ENCODE measurements at regions not wholly inside any gene's neighbourhood (a gene's known extent, or its start where the extent isn't known, plus 50 kb on each side); places are given as distances from the start of the nearest gene placed in this dataset.
A peak's percentile ranks its signal among the peaks of the same experiment; 100 is the strongest.
"Not testable (repeated sequence)": the region's sequence is repeated elsewhere in the genome, so short reads cannot be mapped to it uniquely, and the experiment has no call there.

DNA sequence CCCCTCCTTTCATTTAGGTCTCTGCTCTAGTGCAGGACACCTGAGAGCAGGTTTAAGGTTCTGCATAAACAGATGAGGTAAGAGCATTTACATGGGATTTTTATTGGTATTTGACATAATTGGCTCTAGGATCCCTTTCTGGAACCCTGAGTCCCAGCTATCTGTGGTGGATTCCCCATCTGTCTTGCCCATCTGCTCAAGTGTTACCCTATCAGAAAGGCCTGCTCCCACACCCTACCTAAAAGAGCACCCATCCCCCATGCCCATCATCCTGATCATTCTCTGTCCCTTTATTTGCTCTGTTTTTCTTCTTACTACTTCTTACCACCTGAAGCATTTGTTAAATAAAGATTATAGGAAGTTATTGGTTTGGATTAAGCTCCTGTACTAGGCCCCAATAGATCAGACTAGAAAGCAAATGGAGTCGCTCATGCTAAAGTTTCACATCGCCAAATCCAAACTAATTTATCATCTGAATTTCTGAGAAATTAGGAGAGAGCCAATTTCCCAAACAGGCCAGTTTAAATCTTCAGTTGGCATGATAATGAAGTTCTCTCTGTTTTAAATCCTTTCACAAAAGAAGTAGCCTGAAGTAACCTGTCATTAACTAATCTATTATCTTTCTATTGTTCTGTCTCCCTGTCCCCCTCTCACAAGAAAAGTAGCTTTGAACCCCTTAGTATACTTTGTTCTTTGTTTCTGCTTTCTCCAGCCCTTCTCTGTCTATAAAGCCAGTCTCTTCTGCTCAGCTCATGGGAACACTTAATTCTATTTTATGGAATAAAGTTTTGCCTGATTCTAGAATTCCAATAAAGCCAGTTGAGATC, 178.6 kb downstream of the ZNF674 start:
- DNase-seq (ENCODE audit: low read depth in 2 of 2): no peak

DNA sequence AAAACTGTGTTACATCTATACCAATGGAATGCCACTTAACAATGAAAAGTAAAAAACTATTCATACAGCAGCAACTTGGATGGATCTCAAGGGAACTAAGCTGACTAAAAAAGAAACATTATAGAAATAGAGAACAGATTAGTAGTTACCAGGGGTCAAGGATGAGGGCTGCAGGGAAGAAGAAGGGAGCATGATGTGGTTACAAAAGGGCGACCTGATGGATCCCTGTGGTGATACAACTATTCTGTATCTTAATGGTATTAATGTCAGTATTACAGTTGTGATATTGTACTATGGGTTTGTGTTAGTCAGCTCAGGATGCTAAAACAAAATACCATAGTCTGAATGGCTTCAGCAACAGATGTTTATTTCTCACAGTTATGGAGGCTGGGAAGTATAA, 190.7 kb downstream of the ZNF674 start:
- DNase-seq (ENCODE audit: low read depth in 2 of 2): no peak

DNA sequence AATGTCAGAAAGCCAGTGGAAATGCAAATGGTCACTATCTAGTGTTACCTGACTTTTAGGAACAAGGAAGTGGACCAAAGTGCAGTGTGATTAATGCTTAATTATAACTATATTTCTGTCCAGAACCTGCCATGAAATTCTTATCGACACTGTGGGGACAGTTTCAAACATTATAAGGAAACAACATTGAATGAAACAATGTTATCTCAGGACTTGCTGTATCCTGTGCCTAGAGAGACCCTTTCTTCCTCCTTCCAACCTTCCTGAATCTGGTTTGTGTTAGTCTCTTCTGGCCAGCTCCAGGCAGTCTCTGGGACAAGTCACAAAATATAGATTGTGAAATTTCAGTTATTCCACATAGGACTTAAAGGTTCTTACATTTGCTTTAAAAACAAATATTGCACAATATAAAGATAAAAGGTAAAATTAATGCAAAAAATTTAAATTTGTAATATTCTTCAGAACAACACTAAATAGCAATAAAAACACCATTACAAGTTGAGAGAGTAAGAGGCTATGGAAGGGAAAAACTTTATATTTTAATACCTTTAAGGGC, 203.4 kb downstream of the ZNF674 start:
- no peak for DNase-seq (ENCODE audit: low read depth in 2 of 2)

- DNase-seq (ENCODE audit: low read depth in 2 of 2): no peak
Observed at GRCh38 chrX:46340696-46341095, 204.5 kb downstream of the ZNF674 start.

GRCh38 chrX:46333550-46333949, 211.7 kb downstream of the ZNF674 start:
- no peak for DNase-seq (ENCODE audit: low read depth in 2 of 2)

DNA sequence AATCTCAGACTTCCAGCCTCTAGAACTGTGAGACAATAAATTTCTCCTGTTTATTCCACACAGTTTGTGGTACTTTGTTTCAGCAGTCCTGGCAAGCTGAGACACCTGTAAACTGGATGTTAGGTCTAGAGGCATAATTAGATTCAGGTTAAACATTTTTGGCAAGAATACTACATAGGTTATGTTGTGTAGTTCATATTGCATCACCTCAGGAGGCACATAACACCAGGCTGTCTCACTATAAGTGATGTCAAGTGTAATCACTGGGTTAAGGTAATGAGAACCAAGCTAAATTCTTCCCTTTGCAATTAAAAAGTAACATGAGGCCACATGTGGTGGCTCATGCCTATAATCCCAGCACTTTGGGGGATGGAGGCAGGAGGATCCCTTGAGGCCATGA, 214.2 kb downstream of the ZNF674 start:
- DNase-seq (ENCODE audit: low read depth in 2 of 2): no peak

DNA sequence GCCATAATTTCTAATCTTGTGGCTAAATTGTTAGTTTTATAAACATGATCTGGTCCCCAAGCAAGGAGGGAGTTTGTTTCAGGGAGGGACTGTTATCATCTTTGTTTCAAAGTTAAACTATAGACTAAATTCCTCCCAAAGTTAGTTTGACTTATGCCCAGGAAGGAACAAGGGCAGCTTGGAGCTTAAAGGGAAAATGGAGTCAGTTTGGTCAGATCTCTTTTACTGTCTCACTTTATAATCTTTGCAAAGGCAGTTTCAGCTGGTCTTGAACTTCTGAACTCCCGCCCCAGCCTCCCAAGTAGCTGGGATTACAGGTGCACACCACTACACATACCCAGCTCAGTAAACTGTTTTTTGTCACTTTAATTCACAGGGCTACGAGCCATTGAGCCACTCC, 214.7 kb downstream of the ZNF674 start:
- DNase-seq (ENCODE audit: low read depth in 2 of 2): no peak

GRCh38 chrX:46328133-46328532, 217.1 kb downstream of the ZNF674 start:
- no peak for DNase-seq (ENCODE audit: low read depth in 2 of 2)

DNA sequence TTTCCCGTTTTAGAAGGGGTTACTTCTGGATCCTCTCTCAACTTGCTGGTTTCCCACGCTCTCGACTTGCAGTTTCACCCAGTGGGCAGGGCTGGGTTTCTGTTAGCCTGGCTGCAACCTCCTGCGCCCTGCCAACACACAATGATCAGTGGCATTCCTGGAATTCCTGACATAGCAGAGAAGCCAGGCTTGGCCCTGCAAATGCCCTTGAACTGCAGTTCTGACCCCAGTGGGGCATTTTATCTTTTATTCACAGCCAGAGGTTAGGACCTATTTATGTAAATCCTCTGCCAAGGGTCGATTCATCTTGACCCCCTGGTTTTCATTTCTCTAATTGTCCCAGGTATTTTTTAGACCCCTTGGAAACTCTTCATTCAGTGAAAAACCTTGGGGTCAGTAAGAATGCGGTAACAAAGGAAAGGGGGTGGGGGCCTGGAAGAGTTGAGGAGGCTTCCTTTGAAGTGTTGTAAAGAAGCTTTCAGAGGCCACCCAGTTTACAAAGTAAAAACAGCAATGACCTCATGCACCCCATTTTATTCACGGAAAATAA, 217.6 kb downstream of the ZNF674 start:
- no peak for DNase-seq (ENCODE audit: low read depth in 2 of 2)

- DNase-seq (ENCODE audit: low read depth in 2 of 2): no peak
Observed at GRCh38 chrX:46326161-46326560, 219.1 kb downstream of the ZNF674 start.

DNA sequence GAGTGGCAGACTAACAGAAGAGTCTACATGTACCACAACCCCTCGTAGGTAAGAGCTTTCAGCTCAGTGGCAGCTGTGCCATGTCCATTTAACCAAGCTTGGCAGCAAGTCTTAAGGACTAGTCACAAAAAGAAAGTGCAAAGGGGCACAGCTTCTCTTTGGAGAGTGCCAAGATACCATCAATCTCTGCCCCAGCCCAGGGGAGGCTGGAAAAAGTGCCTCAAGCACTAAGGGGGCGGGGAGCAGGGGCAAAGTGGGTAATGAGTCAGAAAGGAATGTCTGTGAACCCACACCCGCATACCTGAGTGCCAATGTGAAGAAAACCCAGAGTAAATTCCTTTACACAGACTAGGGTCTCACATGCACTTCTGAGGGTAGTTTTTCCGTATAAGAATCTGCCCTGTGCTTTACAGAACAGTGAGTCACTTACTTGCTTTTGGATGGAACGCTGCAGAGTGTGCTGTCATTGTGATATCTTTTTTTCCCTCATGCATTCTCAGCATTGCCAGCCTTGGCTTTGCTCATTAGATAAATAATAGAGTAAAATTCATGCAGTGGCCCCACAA, 219.8 kb downstream of the ZNF674 start:
- DNase-seq (ENCODE audit: low read depth in 2 of 2): peak; percentile 25 to 38

- no peak for DNase-seq (ENCODE audit: low read depth in 2 of 2)
Observed at GRCh38 chrX:46324166-46324565, 221.1 kb downstream of the ZNF674 start.

DNA sequence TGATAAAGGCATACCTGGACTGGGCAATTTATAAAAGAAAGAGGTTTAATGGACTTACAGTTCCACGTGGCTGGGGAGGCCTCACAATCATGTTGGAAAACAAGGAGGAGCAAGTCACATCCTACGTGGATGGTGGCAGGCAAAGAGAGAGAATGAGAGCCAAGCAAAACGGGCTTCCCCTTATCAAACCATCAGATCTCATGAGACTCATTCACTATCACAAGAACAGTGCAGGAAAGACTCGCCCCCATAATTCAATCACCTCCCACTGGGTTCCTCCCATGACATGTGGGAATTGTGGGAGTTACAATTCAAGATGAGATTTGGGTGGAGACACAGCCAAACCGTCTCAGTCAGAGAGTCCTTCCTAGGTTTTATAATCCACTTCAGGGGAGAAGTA, 222.3 kb downstream of the ZNF674 start:
- not testable (repeated sequence) for DNase-seq (ENCODE audit: low read depth in 2 of 2)

GRCh38 chrX:46321676-46322075, 223.5 kb downstream of the ZNF674 start:
- DNase-seq (ENCODE audit: low read depth in 2 of 2): no peak

DNA sequence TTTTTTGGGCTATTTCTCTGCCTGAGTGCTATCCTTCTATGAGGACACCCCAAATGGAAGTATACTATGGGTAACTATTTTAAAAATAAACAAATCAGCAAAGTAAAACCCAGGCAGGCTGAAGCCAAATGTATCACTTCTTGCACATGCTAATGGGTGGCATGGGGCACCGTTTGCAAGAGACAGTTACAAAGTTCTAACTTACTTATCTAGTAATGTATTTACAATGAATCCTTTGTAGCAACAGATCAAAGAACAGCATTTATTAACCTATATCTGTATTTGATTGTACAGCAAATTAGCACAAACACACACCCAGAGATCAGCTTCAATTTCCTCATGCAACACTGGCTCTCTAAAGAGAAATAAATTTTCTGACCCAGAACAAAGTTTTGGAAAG, 225.5 kb downstream of the ZNF674 start:
- no peak for DNase-seq (ENCODE audit: low read depth in 2 of 2)

GRCh38 chrX:46318551-46318950, 226.7 kb downstream of the ZNF674 start:
- no peak for DNase-seq (ENCODE audit: low read depth in 2 of 2)

- no peak for DNase-seq (ENCODE audit: low read depth in 2 of 2)
Observed at GRCh38 chrX:46317163-46317562, 228.1 kb downstream of the ZNF674 start.

GRCh38 chrX:46311581-46312120, 233.6 kb downstream of the ZNF674 start:
- DNase-seq (ENCODE audit: low read depth in 2 of 2): no peak

DNA sequence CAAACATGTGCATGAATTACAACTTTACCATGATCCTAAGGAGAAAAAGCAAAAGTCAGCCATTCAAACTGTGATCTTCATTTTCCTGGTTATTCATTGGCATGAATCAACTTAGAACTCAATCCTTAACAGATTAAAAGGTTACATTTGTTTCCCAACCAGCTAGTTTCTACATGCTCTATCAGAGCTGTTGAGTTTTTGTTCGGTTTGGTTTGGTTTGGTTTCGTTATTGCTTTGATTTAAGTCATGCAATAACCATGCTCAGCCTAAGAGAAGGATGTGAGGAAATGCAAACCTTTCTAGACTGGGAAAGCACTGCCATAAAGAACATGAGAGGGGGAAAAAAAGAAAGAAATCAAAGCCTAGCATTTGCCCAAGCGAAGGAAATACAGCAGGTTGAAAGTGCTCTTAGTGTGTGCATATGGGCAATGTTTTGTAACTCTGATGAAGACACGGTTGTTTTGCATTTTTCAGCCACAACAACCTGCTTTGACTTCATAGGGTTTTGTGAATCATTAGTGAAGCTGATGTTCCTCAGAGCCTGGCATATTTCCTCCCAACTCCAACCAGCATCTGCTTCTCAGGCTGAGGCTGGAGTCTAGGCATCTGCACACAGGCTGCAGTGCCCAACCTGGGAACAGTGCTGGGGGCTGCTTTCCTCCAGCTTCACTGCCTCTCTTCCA, 234.3 kb downstream of the ZNF674 start:
- DNase-seq (ENCODE audit: low read depth in 2 of 2): no peak

- no peak for DNase-seq (ENCODE audit: low read depth in 2 of 2)
Observed at GRCh38 chrX:46308110-46308509, 237.1 kb downstream of the ZNF674 start.

DNA sequence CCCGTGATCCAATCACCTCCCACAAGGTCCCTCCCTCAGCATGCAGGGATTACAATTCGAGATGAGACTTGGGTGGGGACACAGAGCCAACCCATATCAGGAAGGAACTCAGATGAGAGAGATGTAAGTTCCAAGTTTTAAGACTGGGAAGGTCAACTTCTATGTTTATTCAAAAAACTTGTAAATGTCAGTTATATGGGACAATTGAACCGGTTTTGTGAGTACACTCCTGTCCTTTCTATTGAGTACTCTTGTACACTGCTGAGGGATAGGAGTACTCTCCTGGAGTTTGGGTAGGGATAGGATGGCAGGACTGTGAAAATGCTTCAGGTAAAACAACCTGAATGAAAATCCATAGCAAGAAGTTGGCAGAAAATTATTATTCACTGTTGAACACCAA, 239.1 kb downstream of the ZNF674 start:
- no peak for DNase-seq (ENCODE audit: low read depth in 2 of 2)

GRCh38 chrX:46305431-46305830, 239.8 kb downstream of the ZNF674 start:
- no peak for DNase-seq (ENCODE audit: low read depth in 2 of 2)
